GM23338 (cell line): ENCODE measurements at regions not wholly inside any gene's neighbourhood (a gene's known extent, or its start where the extent isn't known, plus 50 kb on each side); places are given as distances from the start of the nearest gene placed in this dataset.

Source experiments
- CREB1 ChIP-seq: fragments of 250-450 bp; sonication (Bioruptor Pico); IDR thresholded peaks from 2 replicates; pipeline ENCODE4 v1.5.0; 2020; ENCODE audit warnings: low read depth, mild to moderate bottlenecking, moderate library complexity
- EZH2 ChIP-seq: fragments of 200-600 bp; sonication (generic); IDR thresholded peaks from one replicate; pipeline ENCODE4 v1.8.0; 2017; ENCODE audit warnings: antibody characterized with exemption, mild to moderate bottlenecking, low read depth; ENCODE audit not compliant: unreplicated experiment
- EZH2phosphoT487 ChIP-seq: fragments of 200-600 bp; sonication (generic); IDR thresholded peaks from one replicate; pipeline ENCODE4 v1.8.1; 2018; ENCODE audit warnings: antibody characterized with exemption; ENCODE audit not compliant: unreplicated experiment
- POLR2AphosphoS5 ChIP-seq: IDR thresholded peaks from 2 replicates; pipeline ENCODE4 v1.6.1; 2016; ENCODE audit warnings: antibody characterized with exemption, low read depth
- ZNF114 ChIP-seq: fragments of 250-450 bp; sonication (Bioruptor Pico); IDR thresholded peaks from 2 replicates; pipeline ENCODE4 v1.5.0; 2020; ENCODE audit warnings: mild to moderate bottlenecking, moderate library complexity
- TF ChIP-seq, protein P1 (sequence below), 2 experiments: fragments of 200-600 bp in 1 of 2; sonication (generic) in 1 of 2; conservative IDR thresholded peaks; 2 replicates each; pipeline versions ENCODE4 v1.5.1 to v1.6.1; 2016 to 2017; ENCODE audit warnings: antibody characterized with exemption in 2 of 2, low read depth in 2 of 2, mild to moderate bottlenecking in 2 of 2, moderate library complexity in 1 of 2

DNA sequence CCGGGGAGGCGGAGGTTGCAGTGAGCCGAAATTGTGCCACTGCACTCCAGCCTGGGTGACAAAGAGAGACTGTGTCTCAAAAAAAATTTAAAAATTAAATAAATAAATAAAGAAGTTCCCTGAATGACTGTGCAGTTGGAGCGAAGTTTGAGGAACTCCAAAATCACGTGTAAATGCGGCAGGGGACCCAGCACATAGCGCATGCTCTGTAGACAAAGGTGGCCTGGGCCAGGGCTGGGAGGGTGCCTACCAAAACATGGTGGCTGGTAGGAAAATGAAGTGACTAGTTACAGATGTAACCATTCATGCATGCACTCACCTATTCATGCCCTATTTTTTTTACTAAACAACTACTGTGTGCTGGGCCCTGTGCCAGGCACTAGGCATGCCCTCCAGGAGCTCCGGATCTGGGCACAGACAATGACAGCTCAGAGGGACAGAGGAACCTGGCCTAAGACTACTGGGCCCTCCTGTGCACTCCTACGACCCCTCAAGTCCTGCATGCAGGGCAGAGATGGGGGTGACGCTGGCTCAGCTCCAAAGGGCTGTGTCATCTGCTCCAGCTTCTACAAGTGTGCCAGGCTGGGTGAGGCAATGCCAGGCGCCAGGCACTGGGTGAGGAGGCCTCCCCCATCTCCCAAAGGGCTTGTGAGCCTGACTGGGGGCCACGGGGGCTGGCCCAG, 65.3 kb downstream of the RMI2 start:
- TF ChIP-seq, protein P1, sequence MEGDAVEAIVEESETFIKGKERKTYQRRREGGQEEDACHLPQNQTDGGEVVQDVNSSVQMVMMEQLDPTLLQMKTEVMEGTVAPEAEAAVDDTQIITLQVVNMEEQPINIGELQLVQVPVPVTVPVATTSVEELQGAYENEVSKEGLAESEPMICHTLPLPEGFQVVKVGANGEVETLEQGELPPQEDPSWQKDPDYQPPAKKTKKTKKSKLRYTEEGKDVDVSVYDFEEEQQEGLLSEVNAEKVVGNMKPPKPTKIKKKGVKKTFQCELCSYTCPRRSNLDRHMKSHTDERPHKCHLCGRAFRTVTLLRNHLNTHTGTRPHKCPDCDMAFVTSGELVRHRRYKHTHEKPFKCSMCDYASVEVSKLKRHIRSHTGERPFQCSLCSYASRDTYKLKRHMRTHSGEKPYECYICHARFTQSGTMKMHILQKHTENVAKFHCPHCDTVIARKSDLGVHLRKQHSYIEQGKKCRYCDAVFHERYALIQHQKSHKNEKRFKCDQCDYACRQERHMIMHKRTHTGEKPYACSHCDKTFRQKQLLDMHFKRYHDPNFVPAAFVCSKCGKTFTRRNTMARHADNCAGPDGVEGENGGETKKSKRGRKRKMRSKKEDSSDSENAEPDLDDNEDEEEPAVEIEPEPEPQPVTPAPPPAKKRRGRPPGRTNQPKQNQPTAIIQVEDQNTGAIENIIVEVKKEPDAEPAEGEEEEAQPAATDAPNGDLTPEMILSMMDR (conservative IDR thresholded peaks at IDR 0.05; ENCODE audit: low read depth in 2 of 2): no peak
- TF ChIP-seq POLR2AphosphoS5: no peak
- no peak for TF ChIP-seq EZH2
- no peak for TF ChIP-seq CREB1 (CRISPR knock-in tag)
- no peak for TF ChIP-seq ZNF114
- TF ChIP-seq EZH2phosphoT487: no peak
